H9 (cell line): ENCODE measurements at regions not wholly inside any gene's neighbourhood (a gene's known extent, or its start where the extent isn't known, plus 50 kb on each side); places are given as distances from the start of the nearest gene placed in this dataset.

ENCODE experiments used
- DNase-seq: peaks from one replicate; pipeline ENCODE4 v3.0.0-alpha.2; 2017
- H2AFZ ChIP-seq: one replicate; pipeline ENCODE4 v1.6.1; 2013; ENCODE audit warnings: mild to moderate bottlenecking, low read length, control low read depth, moderate library complexity
- H2AK5ac ChIP-seq: 2 replicates; pipeline ENCODE4 v1.6.1; 2013; ENCODE audit warnings: low read length, control low read depth, mixed read lengths; ENCODE audit not compliant: insufficient read length
- H2BK120ac ChIP-seq: one replicate; pipeline ENCODE4 v1.6.1; 2013; ENCODE audit warnings: low read depth, mild to moderate bottlenecking, low read length, control low read depth, inconsistent platforms; ENCODE audit not compliant: poor library complexity, severe bottlenecking
- H2BK12ac ChIP-seq: 2 replicates; pipeline ENCODE4 v1.6.1; 2013; ENCODE audit warnings: low read length, control low read depth, mixed read lengths, low read depth; ENCODE audit not compliant: insufficient read length
- H2BK15ac ChIP-seq: 2 replicates; pipeline ENCODE4 v1.6.1; 2013; ENCODE audit warnings: low read depth, low read length, control low read depth
- H2BK20ac ChIP-seq: one replicate; pipeline ENCODE4 v1.6.1; 2013; ENCODE audit warnings: low read depth, mild to moderate bottlenecking, low read length, control low read depth, inconsistent platforms; ENCODE audit not compliant: poor library complexity, severe bottlenecking
- H2BK5ac ChIP-seq: 2 replicates; pipeline ENCODE4 v1.6.1; 2013; ENCODE audit warnings: low read length, control low read depth, mixed read lengths; ENCODE audit not compliant: insufficient read length
- H3K14ac ChIP-seq: 2 replicates; pipeline ENCODE4 v1.6.1; 2013; ENCODE audit warnings: low read length, control low read depth; ENCODE audit not compliant: insufficient read depth
- H3K18ac ChIP-seq: 2 replicates; pipeline ENCODE4 v1.6.1; 2013; ENCODE audit warnings: low read depth, mild to moderate bottlenecking, mixed read lengths, low read length, control low read depth; ENCODE audit not compliant: insufficient read length
- H3K23ac ChIP-seq: 2 replicates; pipeline ENCODE4 v1.6.1; 2013; ENCODE audit warnings: low read length, control low read depth, mixed read lengths, low read depth; ENCODE audit not compliant: insufficient read length
- H3K23me2 ChIP-seq: 2 replicates; pipeline ENCODE4 v1.6.1; 2013; ENCODE audit warnings: low read depth, mild to moderate bottlenecking, mixed read lengths, low read length, control low read depth; ENCODE audit not compliant: insufficient read length, poor library complexity, severe bottlenecking
- H3K27ac ChIP-seq: 2 replicates; pipeline ENCODE4 v1.5.1; 2013; ENCODE audit warnings: low read length, control low read depth, mixed read lengths, low read depth; ENCODE audit not compliant: insufficient read length
- H3K27me3 ChIP-seq: 2 replicates; pipeline ENCODE4 v1.6.1; 2013; ENCODE audit warnings: low read length, control low read depth, inconsistent platforms; ENCODE audit not compliant: insufficient read depth
- H3K4ac ChIP-seq: 2 replicates; pipeline ENCODE4 v1.6.1; 2013; ENCODE audit warnings: low read depth, mild to moderate bottlenecking, control low read depth, inconsistent platforms, low read length, moderate library complexity
- H3K4me1 ChIP-seq: 2 replicates; pipeline ENCODE4 v1.6.1; 2013; ENCODE audit warnings: low read length, control low read depth, inconsistent platforms; ENCODE audit not compliant: insufficient read depth
- H3K4me2 ChIP-seq: 2 replicates; pipeline ENCODE4 v1.6.1; 2013; ENCODE audit warnings: low read length, control low read depth, mixed read lengths; ENCODE audit not compliant: insufficient read length, insufficient read depth
- H3K56ac ChIP-seq: 2 replicates; pipeline ENCODE4 v1.6.1; 2013; ENCODE audit warnings: low read depth, mild to moderate bottlenecking, mixed read lengths, low read length, control low read depth; ENCODE audit not compliant: insufficient read length
- H3K79me1 ChIP-seq: 2 replicates; pipeline ENCODE4 v1.6.1; 2013; ENCODE audit warnings: low read depth, mild to moderate bottlenecking, moderate library complexity, low read length, control low read depth, inconsistent platforms; ENCODE audit not compliant: insufficient read depth, poor library complexity, severe bottlenecking
- H3K79me2 ChIP-seq: 2 replicates; pipeline ENCODE4 v1.6.1; 2013; ENCODE audit warnings: low read length, control low read depth, inconsistent platforms; ENCODE audit not compliant: insufficient read depth
- H3K9ac ChIP-seq: 2 replicates; pipeline ENCODE4 v1.6.1; 2013; ENCODE audit warnings: low read length, control low read depth, mixed read lengths; ENCODE audit not compliant: insufficient read length; ENCODE audit errors: extremely low read depth
- H3K9me3 ChIP-seq: one replicate; pipeline ENCODE4 v1.6.1; 2013; ENCODE audit warnings: low read depth, low read length, inconsistent platforms; ENCODE audit not compliant: control insufficient read depth
- H3T11ph ChIP-seq: one replicate; pipeline ENCODE4 v1.6.1; 2013; ENCODE audit warnings: mild to moderate bottlenecking, low read length, control low read depth, inconsistent platforms
- H4K20me1 ChIP-seq: one replicate; pipeline ENCODE4 v1.6.1; 2013; ENCODE audit not compliant: control insufficient read depth, insufficient read length, insufficient read depth
- H4K5ac ChIP-seq: 2 replicates; pipeline ENCODE4 v1.6.1; 2013; ENCODE audit warnings: low read depth, mild to moderate bottlenecking, mixed read lengths, low read length, control low read depth; ENCODE audit not compliant: insufficient read length
- H4K8ac ChIP-seq: replicated peaks from 2 replicates; pipeline ENCODE4 v1.6.1; 2013; ENCODE audit warnings: low read length, control low read depth, mixed read lengths, low read depth; ENCODE audit not compliant: insufficient read length
- H4K91ac ChIP-seq: 2 replicates; pipeline ENCODE4 v1.6.1; 2013; ENCODE audit warnings: low read depth, mild to moderate bottlenecking, moderate library complexity, mixed read lengths, low read length, control low read depth; ENCODE audit not compliant: insufficient read length
- H3K27ac Mint-ChIP-seq, 3 experiments: 2 replicates in 2 of 3; 3 replicates in 1 of 3; pipeline ENCODE4 v1.8.0; 2020 to 2021; ENCODE audit warnings: mixed read lengths in 3 of 3, mild to moderate bottlenecking in 1 of 3, moderate library complexity in 1 of 3
- H3K27me3 Mint-ChIP-seq: 2 replicates; pipeline ENCODE4 v1.8.0; 2021; ENCODE audit warnings: low read depth, mild to moderate bottlenecking, moderate library complexity, mixed read lengths
- H3K36me3 Mint-ChIP-seq, 3 experiments: 2 replicates in 2 of 3; 3 replicates in 1 of 3; pipeline ENCODE4 v1.8.0; 2020 to 2021; ENCODE audit warnings: low read depth in 3 of 3, mixed read lengths in 3 of 3; ENCODE audit not compliant: insufficient read depth in 1 of 3
- H3K4me1 Mint-ChIP-seq, 2 experiments: 2 replicates each; pipeline ENCODE4 v1.8.0; 2020; ENCODE audit warnings: mixed read lengths in 2 of 2
- H3K4me3 Mint-ChIP-seq, 2 experiments: 2 replicates in 1 of 2; 3 replicates in 1 of 2; pipeline ENCODE4 v1.8.0; 2020 to 2021; ENCODE audit warnings: mild to moderate bottlenecking in 2 of 2, mixed read lengths in 2 of 2, moderate library complexity in 1 of 2
- H3K9me3 Mint-ChIP-seq, 2 experiments: 2 replicates in 1 of 2; 3 replicates in 1 of 2; pipeline ENCODE4 v1.8.0; 2020; ENCODE audit warnings: mild to moderate bottlenecking in 2 of 2, mixed read lengths in 2 of 2, moderate library complexity in 1 of 2
- WGBS: extraction: QIAGEN DNeasy Blood & Tissue Kit; methylation state at CpG from one replicate; pipeline ENCODE4 v1.1.7; 2013; ENCODE audit warnings: missing lambda C conversion rate, low lambda C conversion rate, mixed read lengths; ENCODE audit not compliant: insufficient read length; ENCODE audit errors: extremely low coverage; 5-methylcytosine and 5-hydroxymethylcytosine counted together
- TF ChIP-seq, protein P1 (sequence below): fragments of 200-600 bp; sonication (generic); conservative IDR thresholded peaks from 3 replicates; pipeline ENCODE4 v1.8.0; 2021; ENCODE audit warnings: antibody characterized with exemption, mild to moderate bottlenecking

DNA sequence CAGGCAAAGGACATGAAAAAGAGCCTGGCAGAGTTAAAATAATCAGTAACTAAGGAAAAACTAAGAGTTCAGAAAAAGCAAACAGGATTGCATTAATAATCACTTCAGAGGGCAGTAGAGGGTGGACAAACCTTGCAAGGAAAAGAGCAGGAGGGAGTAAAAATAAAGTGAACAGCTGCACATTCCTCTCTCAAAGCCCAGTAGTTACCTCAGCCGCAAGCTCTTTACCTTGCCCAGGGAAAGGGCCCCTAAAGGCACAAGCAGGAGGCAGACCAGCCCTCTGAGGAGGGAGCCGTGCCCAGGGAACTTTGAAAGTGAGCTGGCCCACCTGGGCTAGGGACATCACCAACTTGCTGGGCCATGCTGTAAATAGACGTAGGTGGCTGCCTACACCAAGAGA lies 196.9 kb downstream of the C1D start:
- Histone ChIP-seq H3K9me3 (no peaks in the 10 kb centered on the region), H3K79me1 (no peaks in the 10 kb centered on the region), H2BK12ac (no peak overlapping the region), H4K8ac (no peak overlapping the region), H3K18ac (no peak overlapping the region), H2BK120ac (no peak overlapping the region), H2BK5ac (no peak overlapping the region), H2BK20ac (no peak overlapping the region), H3K4me1 (no peaks in the 10 kb centered on the region), H2BK15ac (no peak overlapping the region), H4K91ac (no peak overlapping the region), H3K14ac (no peak overlapping the region), H3K23me2 (no peaks in the 10 kb centered on the region), H3K79me2 (no peaks in the 10 kb centered on the region), H3K4me2 (no peak overlapping the region), H3T11ph (no peak overlapping the region), H2AFZ (no peak overlapping the region), H2AK5ac (no peak overlapping the region), H4K5ac (no peak overlapping the region), H3K56ac (no peak overlapping the region), H3K27ac (no peak overlapping the region), H3K27me3 (no peaks in the 10 kb centered on the region), H4K20me1 (no peaks in the 10 kb centered on the region), H3K9ac (no peak overlapping the region), H3K23ac (no peak overlapping the region), H3K4ac (no peak overlapping the region)
- no peak for DNase-seq
- Mint-ChIP-seq H3K27ac (no peak overlapping the region; a peak in 2 of 7 replicates), H3K4me3 (no peak overlapping the region), H3K36me3 (no peaks in the 10 kb centered on the region), H3K9me3 (no peaks in the 10 kb centered on the region), H3K27me3 (peaks cover 6% of the 10 kb centered on the region), H3K4me1 (peaks cover 18 to 19% of the 10 kb centered on the region in 2 experiments)
- TF ChIP-seq, protein P1, sequence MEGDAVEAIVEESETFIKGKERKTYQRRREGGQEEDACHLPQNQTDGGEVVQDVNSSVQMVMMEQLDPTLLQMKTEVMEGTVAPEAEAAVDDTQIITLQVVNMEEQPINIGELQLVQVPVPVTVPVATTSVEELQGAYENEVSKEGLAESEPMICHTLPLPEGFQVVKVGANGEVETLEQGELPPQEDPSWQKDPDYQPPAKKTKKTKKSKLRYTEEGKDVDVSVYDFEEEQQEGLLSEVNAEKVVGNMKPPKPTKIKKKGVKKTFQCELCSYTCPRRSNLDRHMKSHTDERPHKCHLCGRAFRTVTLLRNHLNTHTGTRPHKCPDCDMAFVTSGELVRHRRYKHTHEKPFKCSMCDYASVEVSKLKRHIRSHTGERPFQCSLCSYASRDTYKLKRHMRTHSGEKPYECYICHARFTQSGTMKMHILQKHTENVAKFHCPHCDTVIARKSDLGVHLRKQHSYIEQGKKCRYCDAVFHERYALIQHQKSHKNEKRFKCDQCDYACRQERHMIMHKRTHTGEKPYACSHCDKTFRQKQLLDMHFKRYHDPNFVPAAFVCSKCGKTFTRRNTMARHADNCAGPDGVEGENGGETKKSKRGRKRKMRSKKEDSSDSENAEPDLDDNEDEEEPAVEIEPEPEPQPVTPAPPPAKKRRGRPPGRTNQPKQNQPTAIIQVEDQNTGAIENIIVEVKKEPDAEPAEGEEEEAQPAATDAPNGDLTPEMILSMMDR: no peak
- WGBS: no CpG with 5 or more reads among the region's 3 CpGs
